RWPE1 (cell line): ENCODE measurements at regions not wholly inside any gene's neighbourhood (a gene's known extent, or its start where the extent isn't known, plus 50 kb on each side); places are given as distances from the start of the nearest gene placed in this dataset.
"Not testable (repeated sequence)": the region's sequence is repeated elsewhere in the genome, so short reads cannot be mapped to it uniquely, and the experiment has no call there.

Experiments
- CTCF ChIA-PET: fragments of 350-600 bp; sonication (Branson Sonifier 250); formaldehyde crosslinking; extraction: SDS; loops from one replicate; lab custom pipeline; 2021; lab: Yijun Ruan, JAX
- POLR2A ChIA-PET: fragments of 400-600 bp; formaldehyde crosslinking; extraction: SDS; loops from one replicate; lab custom pipeline; 2020; ENCODE audit warnings: antibody characterized with exemption; ENCODE audit not compliant: low non-redundant PET; lab: Yijun Ruan, JAX
- DNase-seq: peaks from one replicate; pipeline ENCODE4 v3.0.0; 2012; ENCODE audit warnings: low spot score
- H3K27ac ChIP-seq: fragments of 450-650 bp; 2 replicates; pipeline ENCODE4 v1.5.1; 2017
- CTCF ChIP-seq: fragments of 450-650 bp; conservative IDR thresholded peaks from 2 replicates; pipeline ENCODE4 v1.5.1; 2017; ENCODE audit warnings: low read depth, mild to moderate bottlenecking

GRCh38 chrX:11899091-11899490, 141.1 kb downstream of the MSL3 start:
- CTCF ChIA-PET: no interaction called here

GRCh38 chrX:11905933-11906332, 147.9 kb downstream of the MSL3 start:
- DNase-seq, H3K27ac ChIP-seq, CTCF ChIA-PET, POLR2A ChIA-PET: not testable (repeated sequence)

More at GRCh38 chrX:11899091-11899490, 141.1 kb downstream of the MSL3 start:
- DNase-seq: peak; percentile 42
- POLR2A ChIA-PET: no interaction called here
- H3K27ac ChIP-seq: no peak overlapping the region
- no peak for TF ChIP-seq CTCF

- ChIA-PET CTCF (no interaction called here), POLR2A (no interaction called here)
- no peak; the same call in 1 of the 2 replicates for TF ChIP-seq CTCF
- no peak overlapping the region for H3K27ac ChIP-seq
- DNase-seq: peak; percentile 20
Measured at GRCh38 chrX:11908371-11908770, 150.3 kb downstream of the MSL3 start.

- ChIA-PET POLR2A (no interaction called here), CTCF (no interaction called here)
- no peak overlapping the region for H3K27ac ChIP-seq
- no peak for DNase-seq
- TF ChIP-seq CTCF: no peak
Measured at GRCh38 chrX:11913001-11913400, 155.0 kb downstream of the MSL3 start.

GRCh38 chrX:11929476-11929875, 171.4 kb downstream of the MSL3 start:
- POLR2A ChIA-PET: no interaction called here
- TF ChIP-seq CTCF: no peak
- no peak for DNase-seq
- CTCF ChIA-PET: interaction anchor here (0.6 kb wide), 1 partner anchor 206 kb away, joined by 3 read pairs; no protein-coding TSS in a partner anchor
- H3K27ac ChIP-seq: no peak overlapping the region

GRCh38 chrX:11932423-11932822, 174.4 kb downstream of the MSL3 start:
- CTCF ChIA-PET: no interaction called here
- POLR2A ChIA-PET: no interaction called here

GRCh38 chrX:11934089-11934488, 176.1 kb downstream of the MSL3 start:
- no peak overlapping the region for H3K27ac ChIP-seq
- CTCF ChIA-PET: no interaction called here
- no peak for TF ChIP-seq CTCF

More at GRCh38 chrX:11932423-11932822, 174.4 kb downstream of the MSL3 start:
- no peak for DNase-seq
- TF ChIP-seq CTCF: no peak
- H3K27ac ChIP-seq: no peak overlapping the region

More at GRCh38 chrX:11934089-11934488, 176.1 kb downstream of the MSL3 start:
- POLR2A ChIA-PET: no interaction called here
- no peak for DNase-seq
